Stimulated activated CD4-positive, alpha-beta T cell treated with anti-CD3 and anti-CD28 coated beads, Interleukin-15, amount 100 ng/mL, for 48 hours (primary cell): ENCODE measurements at regions not wholly inside any gene's neighbourhood (a gene's known extent, or its start where the extent isn't known, plus 50 kb on each side); places are given as distances from the start of the nearest gene placed in this dataset.

ENCODE experiments used
- DNase-seq, 2 donors: peaks; one replicate each; pipeline ENCODE4 v3.0.0-alpha.2; 2020; ENCODE audit warnings: low read depth in 2 of 2

DNA sequence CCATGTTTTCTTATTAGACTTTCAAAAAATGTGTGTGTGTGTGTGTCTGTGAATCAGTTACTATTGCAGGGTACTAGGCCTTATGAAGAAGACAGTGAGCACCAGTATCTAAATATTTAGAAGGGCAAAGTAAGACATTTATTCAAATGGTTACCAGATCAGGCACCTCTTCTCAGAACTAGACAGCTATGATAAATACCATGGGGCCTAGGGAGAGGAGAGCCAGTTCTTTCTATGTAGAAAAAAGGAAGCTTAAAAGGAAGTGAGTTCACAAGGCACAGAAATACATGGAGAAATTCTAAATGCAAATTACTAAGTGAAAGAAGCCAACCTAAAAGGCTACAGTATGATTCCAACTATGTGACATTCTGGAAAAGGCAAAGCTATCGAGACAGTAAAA, 261.3 kb downstream of the SOX11 start:
- no peak for DNase-seq

DNA sequence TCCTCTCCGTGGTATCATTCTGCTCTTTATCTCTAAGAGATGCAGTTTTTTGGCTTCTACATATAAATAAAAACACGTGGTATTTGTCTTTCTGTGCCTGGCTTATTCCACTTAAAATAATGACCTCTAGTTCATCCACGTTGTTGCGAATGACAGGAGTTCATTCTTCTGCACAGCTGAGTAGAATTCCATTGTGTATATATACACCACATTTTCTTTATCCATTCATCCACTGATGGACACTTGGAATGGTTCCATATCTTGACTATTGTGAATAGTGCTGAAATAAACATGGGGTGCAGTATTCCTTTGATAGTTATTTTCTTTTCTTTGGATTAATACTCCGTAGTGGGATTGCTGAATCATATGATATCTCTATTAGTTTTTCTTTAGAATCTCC, 262.3 kb downstream of the SOX11 start:
- no peak for DNase-seq

DNA sequence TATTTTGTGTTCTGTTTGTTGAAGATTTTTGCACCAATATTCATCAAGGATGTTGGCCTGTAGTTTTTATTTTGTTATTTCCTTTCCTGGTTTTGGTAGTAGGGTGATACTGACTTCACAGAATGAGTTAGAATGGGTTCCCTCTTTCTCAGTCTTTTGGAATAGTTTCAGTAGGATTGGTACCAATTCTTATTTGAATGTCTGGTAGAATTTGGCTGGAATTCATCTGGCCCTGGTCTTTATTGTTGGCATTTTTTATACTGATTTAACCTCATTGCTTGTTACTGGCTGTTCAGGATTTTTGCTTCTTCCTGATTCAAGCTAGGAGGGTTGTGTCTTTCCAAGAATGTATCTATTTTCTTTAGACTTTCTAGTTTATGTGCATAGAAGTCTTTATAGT, 263.7 kb downstream of the SOX11 start:
- DNase-seq: no peak

DNA sequence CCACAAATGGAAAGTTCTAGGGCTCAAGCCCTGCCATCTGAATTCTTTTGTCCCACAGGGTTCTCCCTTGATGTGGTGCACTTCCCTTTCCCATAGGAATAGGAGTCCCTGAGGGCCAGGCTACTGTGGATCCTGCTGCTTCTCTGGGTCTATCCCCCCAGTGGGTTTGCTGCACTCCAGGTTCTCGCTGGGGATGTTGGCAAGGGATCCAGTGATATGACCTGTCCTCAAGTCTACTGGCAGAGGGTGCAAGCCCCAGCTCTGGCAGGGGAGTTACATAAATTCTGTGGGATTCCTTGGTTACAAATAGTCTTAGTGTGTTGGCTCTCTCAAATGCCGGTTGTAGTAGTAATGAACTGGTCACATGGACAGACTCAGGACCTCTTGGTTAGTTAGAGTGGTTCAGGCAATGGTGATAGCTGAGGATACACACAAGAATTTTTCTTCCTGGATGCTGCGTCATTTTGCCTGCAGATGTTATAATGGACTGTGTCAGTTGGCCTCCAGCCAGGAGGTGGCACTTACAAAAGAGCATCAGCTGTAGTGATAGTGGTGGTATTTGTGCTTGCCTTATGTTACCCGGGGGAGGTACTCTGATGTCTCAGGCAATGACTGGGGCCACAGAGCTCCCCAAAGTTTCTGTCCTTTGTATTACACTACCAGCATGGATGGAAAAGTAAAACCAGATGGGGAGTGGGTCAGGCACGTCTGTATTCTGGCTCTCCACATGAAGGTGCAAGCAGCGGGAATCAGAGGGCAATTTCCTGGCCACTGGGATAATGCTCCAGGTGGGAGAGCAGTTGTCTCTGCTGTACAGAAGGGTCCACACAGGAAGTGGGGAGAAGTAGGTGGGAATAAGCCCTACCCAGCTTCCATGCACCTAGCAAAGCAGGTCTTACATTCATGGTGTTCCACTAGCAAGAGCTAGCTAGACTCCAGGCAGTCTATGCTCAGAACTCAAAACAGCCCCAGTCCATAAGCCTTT, 267.9 kb downstream of the SOX11 start:
- no peak for DNase-seq

DNA sequence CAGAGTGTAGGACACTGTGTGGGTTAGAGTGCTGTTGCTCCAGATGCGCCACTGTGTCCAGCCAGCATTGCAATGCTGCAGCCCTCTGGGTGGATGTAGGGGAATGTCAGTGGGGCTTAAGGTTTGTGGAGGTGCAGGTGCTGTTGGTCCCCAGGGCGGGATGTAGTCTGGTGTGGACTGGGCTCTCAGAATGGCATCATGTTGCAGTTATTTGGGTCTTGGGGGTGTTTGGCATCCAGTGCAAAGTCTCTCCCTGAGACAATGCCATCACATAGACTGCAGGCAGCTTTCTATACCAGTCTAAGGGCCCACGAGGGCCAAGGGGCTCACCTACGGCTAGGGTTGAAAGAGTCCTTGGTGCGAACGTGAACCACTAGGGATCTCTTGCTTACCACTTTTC, 275.3 kb downstream of the SOX11 start:
- DNase-seq: no peak

DNA sequence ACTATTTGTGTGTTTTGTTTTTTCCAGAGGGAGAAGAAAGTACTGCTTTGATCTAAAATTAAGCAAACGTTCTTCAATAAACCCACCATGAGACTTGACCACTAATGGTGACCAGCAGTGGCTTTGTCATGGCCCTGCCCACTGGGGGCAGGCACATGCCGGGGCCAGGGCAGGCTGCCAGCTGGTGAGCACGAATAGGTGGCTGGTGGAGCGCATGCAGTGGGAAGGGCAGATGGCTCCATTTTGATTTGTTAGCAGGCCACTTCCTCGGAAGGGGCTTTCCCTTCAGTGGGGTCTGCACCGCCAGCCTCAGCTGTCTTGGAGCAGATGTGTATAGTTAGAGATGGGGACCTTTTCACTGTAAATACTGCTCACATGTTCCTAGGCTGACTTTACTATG, 277.1 kb downstream of the SOX11 start:
- DNase-seq: no peak

DNA sequence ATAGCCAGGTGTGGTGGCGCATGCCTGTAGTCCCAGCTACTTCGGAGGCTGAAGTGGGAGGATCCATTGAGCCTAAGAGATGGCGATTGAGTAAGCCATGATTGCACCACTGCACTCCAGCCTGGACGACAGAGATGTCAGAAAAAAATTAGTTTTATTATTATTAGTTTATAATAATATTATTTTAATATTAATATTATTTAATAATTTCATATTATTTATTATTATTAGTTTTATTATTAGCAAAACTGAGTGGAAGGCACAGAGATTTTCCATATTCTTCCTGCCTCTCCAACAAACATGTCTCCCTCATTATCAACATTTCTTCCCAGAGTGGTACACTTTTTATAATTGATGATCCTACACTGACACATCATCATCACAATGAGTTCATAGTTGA, 278.2 kb downstream of the SOX11 start:
- DNase-seq: no peak

DNA sequence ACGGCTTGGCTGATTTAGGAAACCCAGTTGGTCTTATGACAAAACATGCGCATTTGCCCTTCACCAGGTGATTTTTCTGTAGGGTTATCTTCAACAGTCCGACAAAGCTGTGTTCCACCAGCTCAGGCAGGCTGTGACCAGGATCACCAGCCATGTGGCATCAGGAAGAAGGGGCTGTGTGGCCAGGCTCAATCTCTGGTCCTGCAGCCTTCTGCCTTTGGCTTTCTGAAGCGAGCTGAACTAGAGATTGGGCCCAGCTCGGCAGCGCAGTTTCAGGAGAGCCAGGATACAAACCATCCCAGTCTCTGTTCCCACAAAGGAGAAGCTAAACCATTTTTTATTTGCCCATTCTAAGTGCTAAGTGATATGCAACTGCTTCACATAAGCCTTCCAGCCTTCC, 282.3 kb downstream of the SOX11 start:
- DNase-seq: no peak

DNA sequence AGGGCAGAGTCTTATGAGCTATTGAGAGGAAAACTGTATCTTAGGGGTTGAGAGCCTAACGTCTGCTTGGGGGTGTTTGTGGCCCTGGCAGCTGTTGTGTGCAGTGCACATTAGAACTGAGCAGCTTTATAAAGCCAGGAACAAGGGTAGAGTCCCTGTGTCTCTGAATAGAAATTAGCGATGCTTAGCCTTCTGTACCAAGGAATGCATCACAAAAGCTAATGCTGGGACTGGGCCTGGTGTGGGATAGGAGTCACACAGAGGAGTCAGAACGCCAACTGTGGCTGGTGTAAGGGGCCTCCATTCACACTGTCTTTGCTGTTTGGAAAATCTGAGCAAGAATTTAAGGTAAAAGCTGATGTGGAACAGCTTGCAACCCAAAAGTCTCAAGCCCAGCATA, 283.2 kb downstream of the SOX11 start:
- no peak for DNase-seq

DNA sequence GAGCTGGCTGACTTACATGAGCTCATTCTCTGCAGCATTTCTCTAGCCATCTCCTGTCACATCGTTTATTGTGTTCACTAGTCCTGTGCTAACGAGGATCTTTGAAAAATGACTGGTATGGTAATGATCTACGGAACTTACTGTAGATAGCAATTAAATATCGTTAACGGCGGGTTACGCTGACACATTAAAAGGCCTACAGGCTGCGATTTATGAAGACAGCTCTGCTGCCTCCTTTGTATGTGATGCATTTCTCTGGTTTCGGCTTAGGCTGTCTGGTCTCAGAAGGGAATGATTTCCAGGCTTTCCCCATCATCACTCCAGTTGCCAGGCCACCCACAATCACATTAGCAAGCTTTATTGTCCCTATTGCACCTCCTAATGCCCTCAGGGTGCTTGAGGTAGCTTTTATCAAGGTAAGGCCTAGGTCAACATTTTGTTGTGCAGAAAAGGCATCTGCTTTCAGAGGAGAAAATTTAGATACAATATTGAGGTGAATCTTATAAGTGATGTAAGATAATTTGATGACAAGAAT, 284.4 kb downstream of the SOX11 start:
- DNase-seq: no peak

DNA sequence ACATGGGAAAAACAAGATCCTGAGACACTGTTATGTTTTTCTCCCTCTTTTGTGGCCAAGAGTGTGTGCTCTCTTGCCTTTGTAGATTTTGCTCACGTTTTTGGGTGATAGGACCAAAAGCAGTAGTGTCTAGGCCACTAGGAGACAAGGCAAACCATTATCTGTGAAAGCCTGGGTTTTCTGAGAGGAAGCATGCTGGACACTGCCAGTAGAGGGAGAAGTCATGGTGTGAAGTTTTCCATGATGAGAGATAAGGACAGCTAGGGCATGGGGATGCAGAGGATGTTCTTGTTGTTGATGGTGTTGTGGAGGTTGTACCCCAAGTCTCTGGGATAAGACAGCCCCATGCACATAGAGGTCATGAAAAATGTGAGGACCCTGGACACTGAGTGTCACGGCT, 285.3 kb downstream of the SOX11 start:
- DNase-seq: no peak

DNA sequence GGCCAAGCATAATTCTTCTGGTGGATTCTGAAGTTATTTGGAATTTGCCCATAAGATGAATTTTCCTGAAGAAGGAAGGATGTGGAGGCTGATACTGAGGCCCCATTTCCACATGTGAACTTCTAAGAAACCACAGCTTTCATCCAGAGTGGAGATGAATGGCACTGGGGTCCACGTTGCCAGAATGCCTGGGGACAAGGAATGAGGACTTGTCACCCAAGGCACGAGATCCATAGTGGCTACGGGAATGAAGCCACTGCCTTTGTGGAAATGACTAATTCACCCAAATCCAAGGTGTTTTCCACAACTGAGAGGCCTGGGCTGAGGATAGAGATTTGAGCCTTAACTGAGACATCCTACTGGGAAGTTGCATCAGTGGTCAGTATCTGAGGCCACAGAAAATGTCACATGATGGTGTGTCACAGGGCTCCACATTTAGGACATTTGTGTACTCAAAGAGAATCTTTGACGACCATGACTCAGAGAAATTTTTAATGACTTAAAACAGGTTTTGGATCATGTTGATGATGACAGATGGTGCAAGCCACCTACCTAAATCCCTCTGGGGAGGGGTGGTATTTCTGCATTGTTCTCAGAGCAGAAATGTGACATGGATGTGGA, 286.1 kb downstream of the SOX11 start:
- DNase-seq: no peak

DNA sequence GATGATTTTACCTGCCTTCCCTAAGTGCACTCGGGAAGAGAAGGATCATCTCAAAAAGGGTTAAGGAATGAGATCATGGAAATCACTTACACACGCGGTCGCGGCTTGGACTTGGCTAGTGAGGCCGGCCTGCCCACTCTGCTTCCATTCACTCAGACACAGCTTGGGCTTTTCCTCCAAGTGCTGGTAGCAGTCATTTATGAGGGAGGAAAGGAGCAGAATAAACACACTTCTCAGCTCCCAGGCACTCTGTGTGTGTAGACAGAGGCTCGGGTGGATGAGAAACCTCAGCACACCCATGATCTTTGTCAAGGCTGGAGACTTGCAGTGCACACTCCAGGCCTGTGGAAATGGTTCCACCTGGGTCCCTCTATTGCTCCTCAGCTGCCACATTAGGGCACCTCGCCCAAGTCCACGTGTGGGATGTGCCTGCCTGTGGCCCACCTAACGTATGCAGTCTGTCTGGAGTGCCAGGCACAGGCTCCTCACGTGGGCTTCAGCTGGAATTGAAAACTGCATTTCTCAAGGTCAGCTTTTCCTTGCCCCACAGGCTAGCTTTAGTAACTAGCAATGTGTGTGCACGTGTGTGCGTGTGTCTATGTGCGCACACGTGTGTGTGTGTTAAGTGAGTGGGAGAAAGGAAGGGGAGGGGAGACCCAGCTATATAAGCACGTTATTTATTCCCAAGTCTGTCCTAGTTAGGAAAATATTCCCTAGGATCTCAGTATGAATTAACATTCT, 288.4 kb downstream of the SOX11 start:
- no peak for DNase-seq

DNA sequence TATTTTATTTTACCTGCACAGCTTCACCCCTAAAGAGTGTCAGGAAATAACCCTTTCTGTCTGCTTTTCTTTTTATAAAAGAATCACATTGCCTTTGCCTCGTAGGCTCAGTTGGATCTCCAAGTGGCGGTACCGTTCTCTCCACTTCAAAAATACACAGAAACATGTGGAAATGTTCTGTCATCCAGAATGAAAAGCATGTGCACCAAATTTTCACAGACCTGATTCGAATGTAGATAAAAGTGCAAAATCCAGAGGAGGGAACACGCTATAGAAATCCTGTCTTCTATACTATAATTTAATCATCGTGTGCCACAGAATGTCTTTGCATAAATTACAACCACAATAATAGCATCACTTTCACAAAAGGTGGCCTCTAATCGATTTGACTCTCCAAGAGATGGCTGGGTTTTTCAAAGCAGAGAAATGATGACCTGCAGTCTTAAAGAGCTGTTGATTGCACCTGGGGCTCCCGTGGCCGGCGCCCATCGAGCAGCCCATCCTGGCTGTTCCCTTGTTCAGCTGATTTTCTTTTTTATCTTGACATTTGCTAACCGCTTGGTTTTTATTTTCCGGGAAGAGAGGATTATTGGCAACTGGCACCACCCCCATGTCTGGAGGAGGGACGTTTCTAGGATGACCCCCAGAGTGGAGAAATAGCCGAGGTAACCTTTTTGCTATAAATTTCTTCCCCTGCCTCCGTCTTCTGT, 290.2 kb downstream of the SOX11 start:
- DNase-seq: no peak

DNA sequence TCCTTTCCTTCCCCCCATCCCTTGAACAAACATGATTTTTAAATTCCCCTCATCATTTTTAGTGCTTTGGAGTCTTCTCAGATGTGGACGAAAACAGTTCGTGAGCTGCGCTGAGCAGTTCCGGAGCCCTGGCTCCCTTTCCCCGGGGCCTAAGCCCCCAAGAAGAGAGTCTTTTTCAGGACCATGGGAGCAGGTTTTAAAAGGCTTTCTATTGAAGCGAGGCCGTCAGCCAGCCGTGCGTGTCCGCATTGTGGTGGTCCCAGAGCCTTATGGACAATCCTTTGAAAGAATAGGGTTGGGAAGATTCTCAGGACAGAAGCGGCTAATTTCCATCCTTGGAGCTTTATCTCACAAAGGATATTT, 290.7 kb downstream of the SOX11 start:
- no peak for DNase-seq

DNA sequence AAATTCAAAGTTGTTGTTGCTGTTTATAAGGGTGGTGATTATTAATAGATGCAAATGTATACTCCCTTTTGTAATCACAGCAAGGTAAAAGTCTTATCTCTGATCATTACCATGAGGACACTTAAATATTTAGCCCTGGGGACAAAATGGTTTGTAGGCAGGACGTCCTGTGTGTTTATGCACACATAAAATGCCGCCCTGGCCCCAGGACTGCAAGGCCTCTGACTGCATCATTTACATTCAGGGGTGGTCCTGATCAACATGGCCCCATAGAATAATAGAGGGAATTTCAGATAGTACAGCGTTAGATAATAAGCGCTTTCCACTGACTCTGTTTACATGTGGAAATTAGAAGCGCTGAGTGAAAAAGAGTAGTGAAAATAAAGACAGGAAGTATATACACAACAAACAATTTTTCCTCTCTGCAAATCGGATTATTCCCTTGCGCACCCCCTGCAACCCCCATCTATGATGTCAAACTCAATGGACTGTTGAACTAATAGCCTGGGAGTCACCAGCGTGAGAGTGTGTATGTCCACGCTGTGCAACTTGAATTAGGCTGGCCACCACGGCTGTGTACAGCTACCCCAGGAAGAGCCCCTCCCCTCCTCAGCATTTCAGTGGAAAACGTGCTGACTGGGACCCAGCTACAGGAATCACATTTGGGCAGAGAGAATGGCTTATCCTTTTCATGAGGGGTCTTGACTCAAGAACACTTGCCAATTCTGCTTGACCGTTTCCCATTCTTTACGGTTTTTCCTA, 291.5 kb downstream of the SOX11 start:
- no peak for DNase-seq

DNA sequence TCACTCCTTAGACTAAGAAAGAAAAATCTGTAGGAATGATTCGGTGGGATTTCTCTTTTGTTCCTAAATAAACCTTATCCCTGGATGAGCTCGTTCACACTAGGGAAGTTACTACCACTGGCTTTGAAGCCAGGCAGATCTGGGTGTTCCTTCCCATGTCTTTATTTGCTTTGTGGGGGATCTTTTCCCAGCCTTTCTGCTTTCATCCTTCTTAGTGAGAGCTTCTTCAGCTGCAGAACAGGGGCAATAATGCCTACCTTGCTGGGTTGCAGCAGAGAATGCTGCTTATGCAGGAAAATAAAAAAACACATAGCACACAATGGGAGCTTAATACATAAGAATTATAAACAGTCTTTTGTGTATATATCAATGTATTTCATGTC, 292.1 kb downstream of the SOX11 start:
- no peak for DNase-seq

DNA sequence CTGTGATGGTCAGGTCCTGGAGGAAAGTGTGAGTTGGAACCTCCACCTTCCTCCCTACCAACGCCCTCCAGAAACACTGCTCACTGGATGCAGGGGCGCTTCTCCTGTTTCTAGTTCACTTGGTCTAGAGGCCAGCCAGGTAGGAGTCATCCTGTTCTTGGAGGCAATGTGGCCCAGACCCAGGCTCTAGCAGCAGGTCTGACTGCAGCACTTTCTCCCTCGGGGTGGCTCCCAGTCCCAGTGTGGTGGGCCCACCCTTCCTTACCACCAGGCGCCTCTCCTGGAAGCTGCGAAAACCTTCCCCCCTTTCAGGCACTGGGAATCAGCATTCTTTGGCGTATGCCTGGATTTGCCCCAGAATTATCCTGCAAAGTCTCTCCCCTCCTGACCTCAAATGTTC, 292.8 kb downstream of the SOX11 start:
- no peak for DNase-seq

DNA sequence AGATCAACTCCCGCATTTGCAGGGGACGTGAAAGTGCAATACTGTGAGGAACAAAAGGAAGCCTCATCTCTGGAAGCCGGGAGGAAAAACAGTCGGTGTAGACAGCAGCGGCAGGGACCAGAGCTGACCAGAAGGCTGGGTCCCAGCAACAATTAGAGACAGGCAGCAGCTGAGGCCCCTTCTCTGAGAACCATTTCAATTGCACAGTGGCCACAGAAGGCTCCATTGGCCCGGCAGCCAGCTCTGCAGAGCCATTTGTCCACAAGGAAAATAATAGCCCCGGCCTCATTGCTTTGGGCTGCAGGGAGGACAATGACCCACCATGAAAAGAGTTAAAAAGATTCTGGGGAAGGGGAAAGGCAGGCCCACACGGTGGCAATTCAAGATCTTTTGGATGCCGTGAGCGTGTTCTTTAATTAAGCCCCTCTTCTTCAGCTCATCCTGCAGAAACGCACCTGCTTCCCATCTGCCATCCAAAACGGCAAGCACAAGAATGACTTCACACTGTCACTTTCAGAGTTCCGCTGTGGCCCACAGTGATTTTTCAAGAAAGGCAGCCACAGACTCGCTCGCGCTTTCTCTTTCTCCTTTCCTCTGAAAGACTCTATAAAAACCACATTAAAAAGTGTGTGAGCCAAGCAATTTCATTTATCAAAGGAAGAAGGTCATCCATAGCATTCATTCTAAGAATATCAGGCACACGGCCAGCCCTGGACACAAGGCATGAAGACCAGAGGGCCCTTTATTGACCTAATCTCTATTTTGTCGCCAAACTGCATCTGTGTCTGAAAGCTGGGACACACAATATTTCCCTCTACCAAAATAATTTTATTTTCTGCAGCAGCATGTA, 293.6 kb downstream of the SOX11 start:
- no peak for DNase-seq
